K562 (cell line): ENCODE measurements at regions not wholly inside any gene's neighbourhood (a gene's known extent, or its start where the extent isn't known, plus 50 kb on each side); places are given as distances from the start of the nearest gene placed in this dataset.

ENCODE experiments used
- ATAC-seq: fragments of 200-7000 bp; cut with Tn5 transposase; 3 replicates; pipeline ENCODE4 v1.9.1; 2020; ENCODE audit warnings: moderate library complexity
- BruUV-seq: library from RNA; stranded (reverse); fragments of 400-500 nt; replicated peaks from 2 replicates; lab custom pipeline; 2021; lab: Mats Ljungman, UMichigan
- CTCF ChIA-PET: fragments of 300-600 bp; formaldehyde crosslinking; extraction: SDS; loops from one replicate; lab custom pipeline; 2021; ENCODE audit warnings: low intra/inter-chr PET ratio; lab: Yijun Ruan, JAX
- POLR2A ChIA-PET: fragments of 300-600, 350-650 bp; sonication (Branson Sonifier 250); formaldehyde crosslinking; extraction: SDS; loops from one replicate; lab custom pipeline; 2021; ENCODE audit warnings: antibody characterized with exemption, inconsistent platforms; lab: Yijun Ruan, JAX
- DNase-seq, 4 experiments: peaks; one replicate each; pipeline versions ENCODE4 v3.0.0 to v3.0.0-alpha.2; 2011 to 2018; ENCODE audit warnings: low spot score in 3 of 4, mixed read lengths in 3 of 4; ENCODE audit errors: extremely low read depth in 1 of 4
- FAIRE-seq: peaks from 2 replicates; lab custom pipeline; 2011; peaks lifted over from hg19 to GRCh38; lab: Jason Lieb, UNC
- H2AFZ ChIP-seq: 2 replicates; pipeline ENCODE4 v1.6.0; 2011; ENCODE audit warnings: low read depth, low read length, control low read depth, inconsistent platforms
- H3K27ac ChIP-seq: fragments of 200-600 bp; 3 replicates; pipeline ENCODE4 v1.8.0; 2011; ENCODE audit warnings: low read depth, mild to moderate bottlenecking, control low read depth, inconsistent platforms, low read length, moderate library complexity, mixed read lengths; ENCODE audit errors: extremely low read depth
- H3K27me3 ChIP-seq, 2 experiments: fragments of 300-600 bp in 1 of 2; 2 replicates in 1 of 2; 3 replicates in 1 of 2; pipeline versions ENCODE4 v1.6.0 to v1.8.0; 2011; ENCODE audit warnings: inconsistent platforms in 2 of 2, low read length in 2 of 2, mild to moderate bottlenecking in 1 of 2, mixed read lengths in 1 of 2, moderate library complexity in 1 of 2; ENCODE audit not compliant: control insufficient read depth in 2 of 2, insufficient read depth in 2 of 2
- H3K36me3 ChIP-seq: fragments of 300-600 bp; 3 replicates; pipeline ENCODE4 v1.8.0; 2011; ENCODE audit warnings: mild to moderate bottlenecking, low read length, inconsistent platforms; ENCODE audit not compliant: control insufficient read depth, insufficient read depth
- H3K4me1 ChIP-seq, 2 experiments: fragments of 200-600 bp in 1 of 2; replicated peaks in 1 of 2; 2 replicates in 1 of 2; 3 replicates in 1 of 2; pipeline versions ENCODE4 v1.5.1 to v1.8.0; 2011; ENCODE audit warnings: inconsistent platforms in 2 of 2, low read length in 2 of 2, mild to moderate bottlenecking in 1 of 2, mixed read lengths in 1 of 2, moderate library complexity in 1 of 2; ENCODE audit not compliant: control insufficient read depth in 2 of 2, insufficient read depth in 2 of 2
- H3K4me2 ChIP-seq: 2 replicates; pipeline ENCODE4 v1.6.1; 2011; ENCODE audit warnings: low read length, control low read depth, inconsistent platforms, mixed read lengths; ENCODE audit not compliant: insufficient read depth
- H3K4me3 ChIP-seq: fragments of 200-600 bp; sonication (generic), shearing (Covaris generic); 2 replicates; pipeline ENCODE4 v1.5.1; 2016; ENCODE audit warnings: control low read depth, inconsistent platforms
- H3K79me2 ChIP-seq: fragments of 200-600 bp; 3 replicates; pipeline ENCODE4 v1.8.0; 2011; ENCODE audit warnings: low read length, inconsistent platforms; ENCODE audit not compliant: control insufficient read depth, insufficient read depth
- H3K9ac ChIP-seq, 2 experiments: 2 replicates each; pipeline versions ENCODE4 v1.6.0 to v1.6.1; 2011; ENCODE audit warnings: low read depth in 2 of 2, low read length in 2 of 2, control low read depth in 1 of 2, inconsistent platforms in 1 of 2, mild to moderate bottlenecking in 1 of 2, mixed read lengths in 1 of 2; ENCODE audit not compliant: insufficient read depth in 1 of 2
- H3K9me1 ChIP-seq: one replicate; pipeline ENCODE4 v1.6.0; 2011; ENCODE audit warnings: inconsistent platforms, mild to moderate bottlenecking, low read length, moderate library complexity; ENCODE audit not compliant: control insufficient read depth, insufficient read depth
- H3K9me3 ChIP-seq: replicated peaks from 2 replicates; pipeline ENCODE4 v1.5.1; 2011; ENCODE audit warnings: low read depth, low read length, inconsistent platforms; ENCODE audit not compliant: control insufficient read depth, insufficient read depth
- H4K20me1 ChIP-seq: replicated peaks from 2 replicates; pipeline ENCODE4 v1.6.1; 2011; ENCODE audit warnings: low read length, inconsistent platforms, mixed read lengths; ENCODE audit not compliant: control insufficient read depth, insufficient read depth
- BRF1 ChIP-seq: IDR thresholded peaks from 3 replicates; pipeline ENCODE4 v1.6.1; 2011; ENCODE audit warnings: borderline replicate concordance, mild to moderate bottlenecking; ENCODE audit not compliant: insufficient read length; ENCODE audit errors: extremely low read depth
- CCAR2 ChIP-seq: fragments of 200-400 bp; formaldehyde crosslinking; IDR thresholded peaks from 2 replicates; pipeline ENCODE4 v1.6.1; 2017; ENCODE audit warnings: mild to moderate bottlenecking, low read depth, low read length
- CCNT2 ChIP-seq: IDR thresholded peaks from 2 replicates; pipeline ENCODE4 v1.6.1; 2011; ENCODE audit warnings: borderline replicate concordance, low read depth, mild to moderate bottlenecking, moderate library complexity, mixed read lengths, low read length; ENCODE audit not compliant: insufficient read length; ENCODE audit errors: extremely low read depth
- CHD1 ChIP-seq: fragments of 200-600 bp; sonication (generic); IDR thresholded peaks from one replicate; pipeline ENCODE4 v1.6.1; 2012; ENCODE audit warnings: mild to moderate bottlenecking, moderate library complexity, low read length, inconsistent platforms
- CREB1 ChIP-seq, 2 experiments: sonication (generic) in 1 of 2; formaldehyde crosslinking in 1 of 2; IDR thresholded peaks; 2 replicates each; pipeline versions ENCODE4 v1.6.1 to v1.8.0; 2012 to 2022; ENCODE audit warnings: inconsistent platforms in 1 of 2, mild to moderate bottlenecking in 1 of 2, missing genetic modification reagents in 1 of 2, moderate library complexity in 1 of 2
- FOXK2 ChIP-seq, 2 experiments: fragments of 450-650 bp; IDR thresholded peaks in 1 of 2; conservative IDR thresholded peaks in 1 of 2; 2 replicates each; pipeline ENCODE4 v1.6.1; 2016; ENCODE audit warnings: low read depth in 2 of 2, mild to moderate bottlenecking in 1 of 2
- ILK ChIP-seq: fragments of 450-650 bp; IDR thresholded peaks from 2 replicates; pipeline ENCODE4 v1.6.1; 2016; ENCODE audit warnings: missing genetic modification characterization, low read depth, mild to moderate bottlenecking, missing compliant biosample characterization, moderate library complexity, borderline replicate concordance
- KDM2B ChIP-seq: fragments of 250-450 bp; sonication (Bioruptor Pico); IDR thresholded peaks from 2 replicates; pipeline ENCODE4 v1.8.0; 2021; ENCODE audit warnings: mild to moderate bottlenecking, moderate library complexity
- MCM5 ChIP-seq: fragments of 450-650 bp; IDR thresholded peaks from 2 replicates; pipeline ENCODE4 v1.6.1; 2016; ENCODE audit warnings: low read depth
- PHF8 ChIP-seq: fragments of 200-600 bp; sonication (generic); IDR thresholded peaks from 2 replicates; pipeline ENCODE4 v1.6.1; 2012; ENCODE audit warnings: mixed run types, mild to moderate bottlenecking, inconsistent platforms, low read length, moderate library complexity, borderline replicate concordance
- POLR3A ChIP-seq: IDR thresholded peaks from 2 replicates; pipeline ENCODE4 v1.6.1; 2011; ENCODE audit warnings: borderline replicate concordance, mild to moderate bottlenecking, moderate library complexity; ENCODE audit not compliant: insufficient read length, insufficient read depth; ENCODE audit errors: extremely low read depth
- POLR3G ChIP-seq: IDR thresholded peaks from 2 replicates; pipeline ENCODE4 v1.6.1; 2011; ENCODE audit not compliant: insufficient read length, insufficient replicate concordance; ENCODE audit errors: extremely low read depth
- TGIF2 ChIP-seq: sonication (generic); formaldehyde crosslinking; IDR thresholded peaks from 2 replicates; pipeline ENCODE4 v1.8.1; 2022; ENCODE audit warnings: mild to moderate bottlenecking, missing genetic modification reagents, moderate library complexity
- ZNF224 ChIP-seq: sonication (generic); formaldehyde crosslinking; IDR thresholded peaks from 2 replicates; pipeline ENCODE4 v1.8.0; 2022; ENCODE audit warnings: mild to moderate bottlenecking, missing genetic modification reagents
- WGBS: fragments of 100-300 bp; shearing (Covaris generic); methylation state at CpG from one replicate; pipeline ENCODE4 v1.1.6; 2016; ENCODE audit warnings: low coverage, mixed read lengths; ENCODE audit not compliant: insufficient coverage; ENCODE audit errors: missing lambda C conversion rate; 5-methylcytosine and 5-hydroxymethylcytosine counted together
- in situ Hi-C: fragments of 300-500 bp; cut with MboI; formaldehyde crosslinking; loops from 4 replicates; pipeline ENCODE4 v1.15.0; 2018; ENCODE audit warnings: inconsistent platforms, mixed read lengths
- intact Hi-C: fragments of 100-400 bp; cut with micrococcal nuclease; formaldehyde crosslinking; loops from 2 replicates; pipeline ENCODE4 v1.14.2; 2022
- TF ChIP-seq, protein P1 (sequence below): fragments of 200-800 bp; sonication (Bioruptor generic); IDR thresholded peaks from 2 replicates; pipeline ENCODE4 v1.6.1; 2017; ENCODE audit warnings: missing genetic modification characterization, missing compliant biosample characterization
- TF ChIP-seq, protein P2 (sequence below): IDR thresholded peaks from 2 replicates; pipeline ENCODE4 v1.6.1; 2011; ENCODE audit warnings: borderline replicate concordance, low read depth, mild to moderate bottlenecking, moderate library complexity, low read length; ENCODE audit not compliant: insufficient read depth, poor library complexity, severe bottlenecking

DNA sequence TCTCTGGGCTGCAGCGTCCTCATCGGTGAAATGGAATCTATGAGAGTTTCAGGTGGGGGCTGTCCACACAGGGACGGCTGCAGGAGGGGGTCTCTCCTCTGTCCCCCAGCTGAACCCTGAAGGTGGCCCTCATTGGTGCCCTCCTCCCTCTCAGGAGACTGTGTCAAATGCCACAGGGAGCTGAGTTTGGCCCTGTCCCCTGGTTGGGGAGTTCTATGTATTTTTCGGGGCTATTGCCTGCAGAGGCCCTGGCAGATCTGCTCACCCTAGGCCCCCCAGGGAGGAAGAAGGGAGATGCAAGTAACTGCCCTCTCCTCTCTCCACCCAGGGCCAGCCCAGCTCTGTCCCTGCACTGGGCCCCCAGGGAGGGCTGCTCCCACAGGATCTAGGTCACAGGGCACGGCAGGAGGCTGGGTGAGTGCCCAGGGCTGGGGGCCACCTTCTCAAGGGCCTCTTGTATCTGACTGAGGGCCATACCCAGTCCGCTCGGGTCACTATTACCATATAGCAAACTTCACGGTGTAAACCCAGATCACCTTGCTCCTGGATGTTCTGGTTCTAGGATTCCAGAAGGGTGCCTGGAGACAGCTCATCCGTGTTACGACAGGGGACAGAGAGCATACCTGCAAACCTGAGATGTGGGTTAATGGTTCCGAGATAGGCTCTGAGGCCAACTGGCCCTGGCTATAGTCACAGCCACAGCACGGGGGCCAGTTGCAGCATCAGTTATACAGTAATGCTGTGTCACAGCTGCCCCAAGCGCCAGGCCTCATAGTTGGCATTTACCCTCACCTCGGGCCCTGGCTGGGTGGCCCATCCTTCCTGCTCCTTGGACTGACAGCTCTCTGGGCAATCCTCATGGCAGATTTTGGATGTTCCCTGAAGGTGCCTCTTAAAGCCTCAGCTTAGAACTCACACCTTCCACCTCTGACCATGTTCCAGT, 102.4 kb upstream of the PRR23E start (continued):
- TF ChIP-seq TGIF2 (CRISPR knock-in tag) (no peak), FOXK2 (conservative IDR thresholded peaks at IDR 0.05 in 1 of 2, IDR thresholded peaks at IDR 0.05 in 1 of 2; ENCODE audit: low read depth in 2 of 2) (no peak)

DNA sequence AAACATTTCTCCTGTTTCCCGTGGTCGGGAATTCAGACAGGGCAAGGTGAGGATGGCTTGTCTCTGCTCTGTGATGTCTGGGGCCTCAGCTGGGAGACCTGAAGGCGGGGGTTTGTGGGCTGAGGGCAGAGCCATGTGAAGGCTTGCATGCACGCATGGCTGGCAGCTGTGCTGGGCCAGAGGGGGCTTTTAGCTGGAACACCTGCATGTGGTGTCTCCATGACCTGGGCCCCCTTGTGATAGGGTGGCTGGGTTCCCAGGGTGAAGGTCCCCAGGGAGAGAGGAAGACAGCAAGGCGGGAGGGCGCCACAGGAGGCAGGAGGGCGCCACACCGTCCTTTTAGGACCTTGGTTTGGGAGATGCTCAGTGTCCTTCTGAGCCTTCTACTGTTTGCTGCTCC, 101.6 kb upstream of the PRR23E start:
- Histone ChIP-seq H3K79me2 (no peaks in the 10 kb centered on the region), H3K4me2 (no peak overlapping the region), H3K9me1 (no peaks in the 10 kb centered on the region), H3K27ac (no peak overlapping the region), H3K4me1 (no peaks in the 10 kb centered on the region; a peak in 1 of 5 replicates), H2AFZ (no peak overlapping the region), H3K9ac (no peak overlapping the region), H3K27me3 (peaks cover 3 to 64% of the 10 kb centered on the region in 2 experiments), H3K4me3 (no peak overlapping the region), H3K9me3 (no peaks in the 10 kb centered on the region), H4K20me1 (no peaks in the 10 kb centered on the region), H3K36me3 (no peaks in the 10 kb centered on the region)
- no TSS peak for BruUV-seq
- WGBS: 0% methylated on average over 7 of the region's 8 CpGs
- DNase-seq (no peak), ATAC-seq (no peak), FAIRE-seq (no peak)
- in situ Hi-C loops (no loop called here), intact Hi-C loops (no loop called here)
- ChIA-PET POLR2A (no interaction called here), CTCF (no interaction called here)
- no peak for TF ChIP-seq BRF1
- TF ChIP-seq CCNT2: no peak
- TF ChIP-seq, protein P1, sequence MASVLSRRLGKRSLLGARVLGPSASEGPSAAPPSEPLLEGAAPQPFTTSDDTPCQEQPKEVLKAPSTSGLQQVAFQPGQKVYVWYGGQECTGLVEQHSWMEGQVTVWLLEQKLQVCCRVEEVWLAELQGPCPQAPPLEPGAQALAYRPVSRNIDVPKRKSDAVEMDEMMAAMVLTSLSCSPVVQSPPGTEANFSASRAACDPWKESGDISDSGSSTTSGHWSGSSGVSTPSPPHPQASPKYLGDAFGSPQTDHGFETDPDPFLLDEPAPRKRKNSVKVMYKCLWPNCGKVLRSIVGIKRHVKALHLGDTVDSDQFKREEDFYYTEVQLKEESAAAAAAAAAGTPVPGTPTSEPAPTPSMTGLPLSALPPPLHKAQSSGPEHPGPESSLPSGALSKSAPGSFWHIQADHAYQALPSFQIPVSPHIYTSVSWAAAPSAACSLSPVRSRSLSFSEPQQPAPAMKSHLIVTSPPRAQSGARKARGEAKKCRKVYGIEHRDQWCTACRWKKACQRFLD: no peak
- TF ChIP-seq, protein P2, sequence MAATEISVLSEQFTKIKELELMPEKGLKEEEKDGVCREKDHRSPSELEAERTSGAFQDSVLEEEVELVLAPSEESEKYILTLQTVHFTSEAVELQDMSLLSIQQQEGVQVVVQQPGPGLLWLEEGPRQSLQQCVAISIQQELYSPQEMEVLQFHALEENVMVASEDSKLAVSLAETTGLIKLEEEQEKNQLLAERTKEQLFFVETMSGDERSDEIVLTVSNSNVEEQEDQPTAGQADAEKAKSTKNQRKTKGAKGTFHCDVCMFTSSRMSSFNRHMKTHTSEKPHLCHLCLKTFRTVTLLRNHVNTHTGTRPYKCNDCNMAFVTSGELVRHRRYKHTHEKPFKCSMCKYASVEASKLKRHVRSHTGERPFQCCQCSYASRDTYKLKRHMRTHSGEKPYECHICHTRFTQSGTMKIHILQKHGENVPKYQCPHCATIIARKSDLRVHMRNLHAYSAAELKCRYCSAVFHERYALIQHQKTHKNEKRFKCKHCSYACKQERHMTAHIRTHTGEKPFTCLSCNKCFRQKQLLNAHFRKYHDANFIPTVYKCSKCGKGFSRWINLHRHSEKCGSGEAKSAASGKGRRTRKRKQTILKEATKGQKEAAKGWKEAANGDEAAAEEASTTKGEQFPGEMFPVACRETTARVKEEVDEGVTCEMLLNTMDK: no peak
- TF ChIP-seq CHD1: no peak
- no peak for TF ChIP-seq KDM2B (CRISPR knock-in tag)
- TF ChIP-seq POLR3G: no peak
- TF ChIP-seq ZNF224: no peak
- no peak for TF ChIP-seq CCAR2
- no peak for TF ChIP-seq ILK (tag)
- no peak for TF ChIP-seq PHF8
- TF ChIP-seq CREB1 (IDR thresholded peaks at IDR 0.05): no peak
- TF ChIP-seq CREB1 (CRISPR knock-in tag; IDR thresholded peaks at IDR 0.05): no peak
- no peak for TF ChIP-seq POLR3A
- no peak for TF ChIP-seq MCM5
